ENCODE measurements at regions not wholly inside any gene's neighbourhood (a gene's known extent, or its start where the extent isn't known, plus 50 kb on each side); places are given as distances from the start of the nearest gene placed in this dataset.

- no peak overlapping the region for H3K4me2 ChIP-seq (ENCODE audit: low read length, poor library complexity, severe bottlenecking)
- H3K36me3 ChIP-seq (ENCODE audit: control insufficient read depth in 1 of 2, insufficient read depth in 2 of 2, low read depth in 1 of 2, low read length in 2 of 2) = no peaks in the 10 kb centered on the region
- WGBS = 63% methylated on average over 1 of the region's 2 CpGs
- H3K4ac ChIP-seq (ENCODE audit: low read depth in 1 of 2, low read length in 2 of 2) = no peak overlapping the region
- peak; percentile 41 for DNase-seq
- no peak overlapping the region for H2BK5ac ChIP-seq (ENCODE audit: low read depth, low read length, poor library complexity, severe bottlenecking)
- no peaks in the 10 kb centered on the region for H3K27me3 ChIP-seq (ENCODE audit: control insufficient read depth in 1 of 2, insufficient read depth in 1 of 2, low read length in 2 of 2)
- no peak overlapping the region for H2AFZ ChIP-seq (ENCODE audit: low read depth, low read length)
- no peak overlapping the region for H3K27ac ChIP-seq (ENCODE audit: low read length, poor library complexity, severe bottlenecking)
- H4K91ac ChIP-seq (ENCODE audit: low read length) = no peak overlapping the region
- no peak overlapping the region for H3K18ac ChIP-seq (ENCODE audit: low read depth in 1 of 2, low read length in 2 of 2)
- no peaks in the 10 kb centered on the region for H3K9me3 ChIP-seq (ENCODE audit: control insufficient read depth, low read length)
- H3K14ac ChIP-seq (ENCODE audit: low read length in 2 of 2) = no peak overlapping the region
- H3K4me1 ChIP-seq (ENCODE audit: control insufficient read depth, insufficient read depth, low read depth, low read length) = no peaks in the 10 kb centered on the region
- no peak overlapping the region for H3K23ac ChIP-seq (ENCODE audit: low read length in 2 of 2)
- H3K9ac ChIP-seq (ENCODE audit: low read length) = no peak overlapping the region
- H2BK15ac ChIP-seq (ENCODE audit: low read depth, poor library complexity, severe bottlenecking) = no peak overlapping the region
- H3K4me3 ChIP-seq (ENCODE audit: insufficient read depth in 1 of 2, low read depth in 1 of 2, low read length in 2 of 2) = no peak overlapping the region
- no peak overlapping the region for H2AK5ac ChIP-seq (ENCODE audit: low read length, severe bottlenecking)
- H2BK12ac ChIP-seq (ENCODE audit: low read length in 2 of 2) = no peak overlapping the region
- no peak overlapping the region for H2BK120ac ChIP-seq (ENCODE audit: low read depth, low read length)
- H3K79me1 ChIP-seq (replicated peaks; ENCODE audit: low read length, poor library complexity, severe bottlenecking) = no peaks in the 10 kb centered on the region
- H4K8ac ChIP-seq (ENCODE audit: low read length) = no peak overlapping the region
Measured at GRCh38 chr4:117467404-117467803, 382.0 kb upstream of the TRAM1L1 start.

- H3K79me1 ChIP-seq (replicated peaks; ENCODE audit: low read length, poor library complexity, severe bottlenecking) = no peaks in the 10 kb centered on the region
- H2BK120ac ChIP-seq (ENCODE audit: low read depth, low read length) = no peak overlapping the region
- no peak overlapping the region for H2BK12ac ChIP-seq (ENCODE audit: low read length in 2 of 2)
- no peak overlapping the region for H4K91ac ChIP-seq (ENCODE audit: low read length)
- no peak overlapping the region for H3K4me3 ChIP-seq (ENCODE audit: insufficient read depth in 1 of 2, low read depth in 1 of 2, low read length in 2 of 2)
- H3K27ac ChIP-seq (ENCODE audit: low read length, poor library complexity, severe bottlenecking) = no peak overlapping the region
- H3K9me3 ChIP-seq (ENCODE audit: control insufficient read depth, low read length) = no peaks in the 10 kb centered on the region
- H3K14ac ChIP-seq (ENCODE audit: low read length in 2 of 2) = no peak overlapping the region
- H3K4me1 ChIP-seq (ENCODE audit: control insufficient read depth, insufficient read depth, low read depth, low read length) = no peaks in the 10 kb centered on the region
- H3K27me3 ChIP-seq (ENCODE audit: control insufficient read depth in 1 of 2, insufficient read depth in 1 of 2, low read length in 2 of 2) = no peaks in the 10 kb centered on the region
- no peak overlapping the region for H4K8ac ChIP-seq (ENCODE audit: low read length)
- H3K4me2 ChIP-seq (ENCODE audit: low read length, poor library complexity, severe bottlenecking) = no peak overlapping the region
- no peak overlapping the region for H2AK5ac ChIP-seq (ENCODE audit: low read length, severe bottlenecking)
- H2BK5ac ChIP-seq (ENCODE audit: low read depth, low read length, poor library complexity, severe bottlenecking) = no peak overlapping the region
- H3K23ac ChIP-seq (ENCODE audit: low read length in 2 of 2) = no peak overlapping the region
- H3K9ac ChIP-seq (ENCODE audit: low read length) = no peak overlapping the region
- no peak overlapping the region for H3K4ac ChIP-seq (ENCODE audit: low read depth in 1 of 2, low read length in 2 of 2)
- H2AFZ ChIP-seq (ENCODE audit: low read depth, low read length) = no peak overlapping the region
- peak; percentile 1 for DNase-seq
- no peak overlapping the region for H3K18ac ChIP-seq (ENCODE audit: low read depth in 1 of 2, low read length in 2 of 2)
- H2BK15ac ChIP-seq (ENCODE audit: low read depth, poor library complexity, severe bottlenecking) = no peak overlapping the region
- no peaks in the 10 kb centered on the region for H3K36me3 ChIP-seq (ENCODE audit: control insufficient read depth in 1 of 2, insufficient read depth in 2 of 2, low read depth in 1 of 2, low read length in 2 of 2)
Measured at GRCh38 chr4:117474987-117475386, 389.6 kb upstream of the TRAM1L1 start.

- Histone ChIP-seq H3K4me3 (ENCODE audit: insufficient read depth in 1 of 2, low read depth in 1 of 2, low read length in 2 of 2) (no peak overlapping the region), H2BK12ac (ENCODE audit: low read length in 2 of 2) (no peak overlapping the region), H3K79me1 (replicated peaks; ENCODE audit: low read length, poor library complexity, severe bottlenecking) (no peaks in the 10 kb centered on the region), H3K4me2 (ENCODE audit: low read length, poor library complexity, severe bottlenecking) (no peak overlapping the region), H3K14ac (ENCODE audit: low read length in 2 of 2) (no peak overlapping the region), H3K27me3 (ENCODE audit: control insufficient read depth in 1 of 2, insufficient read depth in 1 of 2, low read length in 2 of 2) (no peaks in the 10 kb centered on the region), H3K9ac (ENCODE audit: low read length) (no peak overlapping the region), H2AK5ac (ENCODE audit: low read length, severe bottlenecking) (no peak overlapping the region), H4K91ac (ENCODE audit: low read length) (no peak overlapping the region), H2BK120ac (ENCODE audit: low read depth, low read length) (no peak overlapping the region), H3K4ac (ENCODE audit: low read depth in 1 of 2, low read length in 2 of 2) (no peak overlapping the region), H2BK15ac (ENCODE audit: low read depth, poor library complexity, severe bottlenecking) (no peak overlapping the region), H2AFZ (ENCODE audit: low read depth, low read length) (no peak overlapping the region), H3K27ac (ENCODE audit: low read length, poor library complexity, severe bottlenecking) (no peak overlapping the region), H3K9me3 (ENCODE audit: control insufficient read depth, low read length) (no peaks in the 10 kb centered on the region), H3K23ac (ENCODE audit: low read length in 2 of 2) (no peak overlapping the region), H3K36me3 (ENCODE audit: control insufficient read depth in 1 of 2, insufficient read depth in 2 of 2, low read depth in 1 of 2, low read length in 2 of 2) (no peaks in the 10 kb centered on the region), H4K8ac (ENCODE audit: low read length) (no peak overlapping the region), H3K4me1 (ENCODE audit: control insufficient read depth, insufficient read depth, low read depth, low read length) (no peaks in the 10 kb centered on the region), H3K18ac (ENCODE audit: low read depth in 1 of 2, low read length in 2 of 2) (no peak overlapping the region), H2BK5ac (ENCODE audit: low read depth, low read length, poor library complexity, severe bottlenecking) (no peak overlapping the region)
- no peak for DNase-seq
- 100% methylated on average over 2 of the region's 2 CpGs for WGBS
Measured at GRCh38 chr4:117477925-117478324, 392.5 kb upstream of the TRAM1L1 start.

- H2BK15ac ChIP-seq (ENCODE audit: low read depth, poor library complexity, severe bottlenecking) = no peak overlapping the region
- no peak overlapping the region for H4K91ac ChIP-seq (ENCODE audit: low read length)
- H3K36me3 ChIP-seq (ENCODE audit: control insufficient read depth in 1 of 2, insufficient read depth in 2 of 2, low read depth in 1 of 2, low read length in 2 of 2) = no peaks in the 10 kb centered on the region
- H4K8ac ChIP-seq (ENCODE audit: low read length) = no peak overlapping the region
- no peak overlapping the region for H3K4me3 ChIP-seq (ENCODE audit: insufficient read depth in 1 of 2, low read depth in 1 of 2, low read length in 2 of 2)
- no peak overlapping the region for H3K27ac ChIP-seq (ENCODE audit: low read length, poor library complexity, severe bottlenecking)
- H3K9ac ChIP-seq (ENCODE audit: low read length) = no peak overlapping the region
- no peaks in the 10 kb centered on the region for H3K27me3 ChIP-seq (ENCODE audit: control insufficient read depth in 1 of 2, insufficient read depth in 1 of 2, low read length in 2 of 2)
- no peak overlapping the region for H3K4me2 ChIP-seq (ENCODE audit: low read length, poor library complexity, severe bottlenecking)
- H3K9me3 ChIP-seq (ENCODE audit: control insufficient read depth, low read length) = no peaks in the 10 kb centered on the region
- H3K4me1 ChIP-seq (ENCODE audit: control insufficient read depth, insufficient read depth, low read depth, low read length) = no peaks in the 10 kb centered on the region
- no peak for DNase-seq
- H2BK5ac ChIP-seq (ENCODE audit: low read depth, low read length, poor library complexity, severe bottlenecking) = no peak overlapping the region
- no peak overlapping the region for H3K4ac ChIP-seq (ENCODE audit: low read depth in 1 of 2, low read length in 2 of 2)
- no peak overlapping the region for H3K18ac ChIP-seq (ENCODE audit: low read depth in 1 of 2, low read length in 2 of 2)
- no peak overlapping the region for H3K14ac ChIP-seq (ENCODE audit: low read length in 2 of 2)
- H3K79me1 ChIP-seq (replicated peaks; ENCODE audit: low read length, poor library complexity, severe bottlenecking) = no peaks in the 10 kb centered on the region
- H2BK12ac ChIP-seq (ENCODE audit: low read length in 2 of 2) = no peak overlapping the region
- H2AK5ac ChIP-seq (ENCODE audit: low read length, severe bottlenecking) = no peak overlapping the region
- H2AFZ ChIP-seq (ENCODE audit: low read depth, low read length) = no peak overlapping the region
- H2BK120ac ChIP-seq (ENCODE audit: low read depth, low read length) = no peak overlapping the region
- no peak overlapping the region for H3K23ac ChIP-seq (ENCODE audit: low read length in 2 of 2)
Measured at GRCh38 chr4:117478702-117479101, 393.3 kb upstream of the TRAM1L1 start.
